Stimulated activated CD8-positive, alpha-beta memory T cell treated with anti-CD3 and anti-CD28 coated beads, Interleukin-15, amount 100 ng/mL, for 48 hours (primary cell): ENCODE measurements at regions not wholly inside any gene's neighbourhood (a gene's known extent, or its start where the extent isn't known, plus 50 kb on each side); places are given as distances from the start of the nearest gene placed in this dataset.
"Not testable (repeated sequence)": the region's sequence is repeated elsewhere in the genome, so short reads cannot be mapped to it uniquely, and the experiment has no call there.

ENCODE experiments used
- DNase-seq, 2 donors: peaks; one replicate each; pipeline ENCODE4 v3.0.0-alpha.2; 2020; ENCODE audit warnings: low read depth in 2 of 2

DNA sequence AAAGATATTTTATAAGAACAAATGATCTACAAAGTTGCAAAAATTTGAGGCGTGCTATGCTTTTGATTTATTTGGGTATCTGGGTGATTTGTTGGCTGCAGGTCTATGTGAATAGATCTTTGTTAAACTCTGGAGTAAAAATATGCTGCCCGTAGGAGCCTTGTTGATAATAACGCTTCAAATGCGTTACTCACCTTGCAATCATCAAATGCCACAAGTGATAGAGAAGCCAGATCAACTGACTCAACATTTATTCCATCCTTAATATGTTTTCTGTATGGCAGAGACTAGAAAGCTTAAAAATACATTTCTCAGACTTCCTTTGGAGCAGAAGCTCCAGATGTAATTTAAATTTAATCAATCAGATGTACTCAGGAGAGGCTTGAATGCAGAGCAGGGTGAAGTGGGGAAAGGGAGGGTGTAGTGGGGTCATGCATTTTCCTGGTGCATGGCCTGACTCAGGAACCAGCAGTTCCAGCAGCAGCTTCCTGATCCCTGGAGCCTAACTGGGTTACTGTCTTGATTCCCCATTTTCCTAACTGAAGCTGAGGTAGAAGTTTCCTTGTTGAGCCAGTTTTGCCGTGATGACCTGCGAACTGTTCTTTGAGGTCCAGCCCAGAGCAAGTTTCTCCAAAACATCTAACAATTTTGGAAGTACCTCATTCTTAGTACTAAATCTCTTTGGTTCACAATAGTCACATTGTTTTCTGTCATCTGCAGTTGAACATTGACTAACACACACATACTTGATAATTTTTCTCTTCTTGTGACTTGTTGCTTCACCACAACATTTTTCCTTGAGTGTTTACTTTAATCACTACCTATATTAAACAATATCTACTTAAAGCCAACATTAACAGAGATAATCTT, 284.7 kb upstream of the CWC22 start:
- DNase-seq: no peak

DNA sequence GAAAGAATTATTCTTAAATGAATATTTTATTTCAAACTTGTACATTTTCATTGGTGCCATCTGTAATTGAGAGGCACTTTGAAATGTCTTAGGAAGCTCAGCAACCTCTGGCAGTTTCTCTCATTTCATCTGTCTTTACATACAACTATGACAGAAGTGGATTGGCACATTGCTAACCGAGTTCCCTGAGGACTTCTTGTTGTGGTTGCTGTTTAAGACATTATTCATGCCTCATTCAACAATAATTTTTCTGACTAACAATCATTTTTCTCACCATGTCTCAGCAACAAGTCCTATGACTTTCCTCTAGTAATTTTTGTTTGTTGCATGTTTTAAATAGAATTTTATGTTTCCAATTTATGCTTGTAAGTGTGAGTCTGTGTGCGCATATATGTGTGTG, 284.0 kb upstream of the CWC22 start:
- DNase-seq: no peak

DNA sequence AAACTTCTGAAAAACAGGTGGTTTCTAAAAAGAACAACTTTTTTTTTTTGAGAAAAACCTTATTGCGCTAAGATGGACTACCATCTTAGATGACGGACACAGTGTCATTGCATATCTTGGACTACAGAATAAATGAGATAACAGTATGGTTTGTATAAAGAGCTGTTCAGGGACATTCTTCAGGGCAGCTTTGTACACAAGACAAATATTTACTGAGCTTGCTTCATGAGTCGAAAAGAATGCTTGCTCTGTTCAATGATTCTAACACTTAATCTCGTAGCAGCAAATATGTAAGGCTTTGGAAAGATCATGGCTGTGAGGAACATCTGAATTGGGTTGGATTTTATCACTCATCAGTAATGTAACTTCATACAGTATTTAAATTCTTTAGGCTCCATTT, 282.5 kb upstream of the CWC22 start:
- no peak for DNase-seq

GRCh38 chr2:180279581-180279980, 272.5 kb upstream of the CWC22 start:
- no peak for DNase-seq

DNA sequence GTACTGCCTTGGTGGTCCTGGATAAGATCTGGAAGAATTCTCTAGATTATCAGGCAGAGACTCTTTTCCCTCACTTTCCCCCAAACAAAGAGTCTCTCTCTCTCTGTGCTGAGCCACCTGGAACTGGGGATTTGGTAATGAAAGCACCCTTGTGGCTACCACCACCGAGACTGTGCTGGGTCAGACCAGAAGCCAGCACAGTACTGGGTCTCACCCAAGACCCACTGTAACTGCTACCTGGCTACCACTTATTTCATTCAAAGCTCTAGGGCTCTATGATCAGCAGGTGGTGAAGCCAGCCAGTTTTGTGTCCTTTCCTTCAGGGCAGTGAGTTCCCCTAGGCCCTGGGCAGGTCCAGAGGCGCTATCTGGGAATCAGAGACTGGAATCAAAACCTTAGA, 269.6 kb upstream of the CWC22 start:
- no peak for DNase-seq

- no peak for DNase-seq
Measured at GRCh38 chr2:180268006-180268405, 260.9 kb upstream of the CWC22 start.

DNA sequence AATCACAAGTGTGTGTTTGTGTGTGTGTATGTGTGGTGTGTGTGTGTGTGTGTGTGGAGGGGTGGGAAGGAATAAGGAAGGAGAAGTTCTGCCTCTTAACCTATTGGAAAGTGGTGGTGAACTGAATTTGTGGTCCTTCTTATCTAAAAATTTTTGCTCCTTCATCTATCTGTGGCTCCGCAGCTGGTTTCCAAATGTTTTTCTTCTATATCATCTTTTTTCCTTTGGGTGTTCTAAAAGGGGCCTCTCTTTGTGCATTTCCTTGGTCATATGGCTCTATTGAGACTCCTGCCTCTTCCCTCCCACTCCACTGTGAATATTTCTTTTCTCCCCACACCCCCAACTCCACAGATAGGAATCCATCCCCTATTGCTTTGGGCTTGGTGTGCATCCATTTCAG, 254.9 kb upstream of the CWC22 start:
- DNase-seq: no peak

DNA sequence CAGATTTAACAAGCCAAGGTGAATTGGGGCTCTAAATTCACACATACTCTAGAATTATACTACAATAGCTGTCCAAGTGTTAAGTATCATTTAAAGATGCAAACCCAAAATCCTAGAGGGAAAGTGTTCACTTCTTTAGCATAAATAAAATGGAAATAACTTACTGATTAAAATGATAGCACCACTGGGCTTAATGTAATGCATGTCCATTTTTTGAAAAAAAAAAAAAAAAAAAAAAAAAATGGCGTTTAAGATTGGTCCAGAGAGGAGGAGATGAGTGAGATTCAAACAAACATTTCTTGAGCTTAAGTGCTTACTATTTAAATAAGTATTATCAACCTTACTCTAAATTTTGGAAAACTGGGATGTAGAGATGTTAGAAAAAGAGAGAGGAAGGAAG, 251.5 kb upstream of the CWC22 start:
- DNase-seq: no peak

- DNase-seq: no peak
Measured at GRCh38 chr2:180258041-180258537, 251.0 kb upstream of the CWC22 start.

GRCh38 chr2:180257247-180257646, 250.2 kb upstream of the CWC22 start:
- DNase-seq: no peak

- DNase-seq: no peak
Measured at GRCh38 chr2:180255981-180256380, 248.9 kb upstream of the CWC22 start.

- DNase-seq: no peak
Measured at GRCh38 chr2:180254872-180255271, 247.8 kb upstream of the CWC22 start.

DNA sequence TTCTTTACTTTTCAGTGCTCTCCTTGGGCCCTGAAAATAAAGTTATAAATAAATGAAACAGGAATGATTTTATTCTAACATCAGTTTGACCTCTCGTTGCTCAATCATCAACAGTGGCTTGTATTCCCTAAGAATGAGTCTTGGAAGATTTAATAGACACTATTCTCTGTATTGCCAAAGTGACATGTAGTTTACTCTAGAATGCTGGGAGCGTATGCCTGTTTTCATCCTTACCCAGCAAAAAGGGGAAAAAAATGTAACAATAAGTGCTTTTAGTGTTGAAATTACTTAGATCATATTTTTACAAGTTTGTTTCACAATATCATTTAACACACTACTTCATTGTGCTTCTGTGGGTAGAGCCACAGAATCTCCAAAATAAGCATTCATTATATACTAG, 240.6 kb upstream of the CWC22 start:
- no peak for DNase-seq

GRCh38 chr2:180246268-180246667, 239.2 kb upstream of the CWC22 start:
- no peak for DNase-seq

GRCh38 chr2:180240774-180241173, 233.7 kb upstream of the CWC22 start:
- no peak for DNase-seq

GRCh38 chr2:180238729-180239128, 231.6 kb upstream of the CWC22 start:
- DNase-seq: no peak

- not testable (repeated sequence) for DNase-seq
Measured at GRCh38 chr2:180236061-180236460, 229.0 kb upstream of the CWC22 start.

DNA sequence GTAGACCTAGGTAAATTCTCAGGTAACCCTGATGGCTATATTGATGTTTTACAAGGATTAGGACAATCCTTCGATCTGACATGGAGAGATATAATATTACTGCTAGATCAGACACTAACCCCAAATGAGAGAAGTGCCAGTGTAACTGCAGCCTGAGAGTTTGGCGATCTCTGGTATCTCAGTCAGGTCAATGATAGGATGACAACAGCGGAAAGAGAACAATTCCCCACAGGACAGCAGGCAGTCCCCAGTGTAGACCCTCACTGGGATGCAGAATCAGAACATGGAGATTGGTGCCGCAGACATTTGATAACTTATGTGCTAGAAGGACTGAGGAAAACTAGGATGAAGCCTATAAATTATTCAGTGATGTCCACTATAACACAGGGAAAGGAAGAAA, 228.4 kb upstream of the CWC22 start:
- DNase-seq: not testable (repeated sequence)

DNA sequence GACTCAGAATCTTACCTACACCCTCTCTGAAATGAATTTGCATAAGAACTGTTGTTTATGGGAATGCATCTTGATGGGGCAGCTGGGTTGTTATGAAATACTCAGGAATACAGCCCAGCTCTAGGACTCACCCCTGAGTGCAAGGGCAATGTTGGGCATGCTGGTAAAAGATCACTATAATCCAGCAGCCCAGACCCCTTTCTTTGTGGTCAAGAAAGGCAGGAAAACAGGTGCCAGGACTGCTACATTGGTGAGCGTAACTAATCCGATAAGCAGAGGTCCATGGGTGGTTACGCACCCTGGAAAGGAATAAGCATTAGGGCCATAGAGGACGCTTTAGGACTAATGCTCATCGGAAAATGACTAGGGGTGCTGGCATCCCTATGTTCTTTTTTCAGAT, 227.9 kb upstream of the CWC22 start:
- DNase-seq: not testable (repeated sequence)

GRCh38 chr2:180231015-180231414, 223.9 kb upstream of the CWC22 start:
- DNase-seq: no peak

GRCh38 chr2:180227461-180227860, 220.4 kb upstream of the CWC22 start:
- no peak for DNase-seq

DNA sequence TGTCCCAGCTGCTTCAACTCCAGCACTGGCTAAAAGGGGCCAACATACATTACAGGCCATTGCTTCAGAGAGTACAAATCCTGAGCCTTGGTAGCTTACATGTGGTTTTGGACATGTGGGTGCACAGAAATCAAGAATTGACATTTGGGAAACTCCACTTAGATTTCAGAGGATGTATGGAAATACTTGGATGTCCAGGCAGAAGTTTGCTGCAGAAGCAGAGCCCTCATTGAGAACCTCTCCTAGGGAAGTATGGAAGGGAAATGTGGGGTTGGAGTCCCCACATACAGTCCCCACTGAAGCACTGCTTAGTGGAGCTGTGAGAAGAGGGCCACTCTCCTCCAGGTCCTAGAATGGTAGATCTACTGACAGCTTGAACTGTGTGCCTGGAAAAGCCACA, 218.0 kb upstream of the CWC22 start:
- DNase-seq: no peak

DNA sequence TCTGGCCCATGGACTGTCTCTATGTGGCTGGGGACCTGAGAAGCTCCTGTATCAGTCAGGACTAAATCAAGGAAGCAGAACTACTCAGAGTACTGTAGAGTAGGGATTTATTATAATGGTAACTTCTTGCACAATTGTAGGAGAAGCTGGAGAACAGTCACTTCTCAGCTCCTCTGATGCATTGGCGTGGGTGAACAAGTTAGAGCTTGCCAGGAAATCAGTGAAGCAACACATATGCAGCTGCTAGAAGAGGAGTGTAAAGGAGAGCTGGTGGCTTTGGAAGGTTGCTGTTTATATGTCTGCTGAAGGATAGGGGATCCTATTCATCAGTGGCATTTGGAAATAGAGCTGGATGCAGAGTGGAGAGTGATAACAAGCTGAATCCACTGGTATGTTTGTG, 215.5 kb upstream of the CWC22 start:
- no peak for DNase-seq

GRCh38 chr2:180219491-180219890, 212.4 kb upstream of the CWC22 start:
- DNase-seq: no peak
